ENCODE measurements at regions not wholly inside any gene's neighbourhood (a gene's known extent, or its start where the extent isn't known, plus 50 kb on each side); places are given as distances from the start of the nearest gene placed in this dataset.

DNA sequence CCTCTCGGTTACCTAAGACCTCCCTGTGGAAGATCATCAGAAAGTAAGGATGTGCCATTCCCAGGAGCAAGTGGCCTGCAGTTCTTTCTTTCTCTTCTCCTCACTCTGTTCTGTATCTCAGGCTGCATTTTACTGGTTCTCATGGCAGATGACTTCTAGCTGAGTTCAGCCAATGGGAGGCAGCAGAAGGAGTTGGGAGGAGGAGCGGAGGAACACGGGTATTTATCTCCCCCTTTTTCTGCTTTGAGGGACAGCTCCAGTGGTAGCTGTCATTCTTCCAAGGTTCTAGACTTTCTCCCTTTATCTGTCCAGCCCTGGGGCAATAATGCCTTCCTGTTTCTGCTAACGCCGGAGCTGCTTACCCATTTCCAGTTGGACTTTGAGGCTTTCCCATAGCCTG lies 339.9 kb downstream of the NR2F2 start:
- Histone ChIP-seq H3K9ac (ENCODE audit: low read length in 5 of 5) (no peak overlapping the region), H3K27me3 (ENCODE audit: control insufficient read depth in 5 of 5, insufficient read depth in 4 of 5, low read length in 5 of 5) (no peaks in the 10 kb centered on the region), H3K4me3 (ENCODE audit: low read depth in 1 of 5, low read length in 5 of 5) (no peak overlapping the region), H3K36me3 (ENCODE audit: control insufficient read depth in 5 of 5, insufficient read depth in 5 of 5, low read length in 5 of 5) (no peaks in the 10 kb centered on the region), H3K4me1 (ENCODE audit: control insufficient read depth in 5 of 5, insufficient read depth in 5 of 5, low read length in 5 of 5) (no peaks in the 10 kb centered on the region), H3K9me3 (ENCODE audit: control insufficient read depth in 5 of 5, low read length in 5 of 5) (no peaks in the 10 kb centered on the region), H3K27ac (ENCODE audit: low read depth, low read length) (no peak overlapping the region)

DNA sequence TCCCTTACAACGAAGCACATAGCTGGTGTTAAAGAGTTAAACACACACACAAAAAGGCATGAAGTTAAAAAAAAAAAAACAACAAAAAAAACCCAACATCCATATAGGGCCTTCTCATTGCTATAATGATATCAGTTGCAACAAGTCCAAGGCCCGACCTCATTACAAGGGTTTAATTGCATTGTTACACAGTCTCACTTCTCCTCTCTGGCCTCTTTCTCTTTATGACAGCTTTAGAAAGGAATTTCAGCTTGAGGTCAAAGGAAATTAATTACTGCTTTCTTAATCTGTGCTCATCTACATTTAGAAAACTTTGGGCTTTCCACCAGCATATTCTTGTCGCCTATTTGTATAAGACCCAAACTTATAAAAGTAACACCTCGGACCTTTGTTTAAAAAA lies 342.1 kb downstream of the NR2F2 start:
- Histone ChIP-seq H3K4me3 (ENCODE audit: low read depth in 1 of 5, low read length in 5 of 5) (no peak overlapping the region), H3K27ac (ENCODE audit: low read depth, low read length) (no peak overlapping the region), H3K27me3 (ENCODE audit: control insufficient read depth in 5 of 5, insufficient read depth in 4 of 5, low read length in 5 of 5) (no peaks in the 10 kb centered on the region), H3K9me3 (ENCODE audit: control insufficient read depth in 5 of 5, low read length in 5 of 5) (no peaks in the 10 kb centered on the region), H3K36me3 (ENCODE audit: control insufficient read depth in 5 of 5, insufficient read depth in 5 of 5, low read length in 5 of 5) (no peaks in the 10 kb centered on the region), H3K4me1 (ENCODE audit: control insufficient read depth in 5 of 5, insufficient read depth in 5 of 5, low read length in 5 of 5) (no peaks in the 10 kb centered on the region), H3K9ac (ENCODE audit: low read length in 5 of 5) (no peak overlapping the region)

DNA sequence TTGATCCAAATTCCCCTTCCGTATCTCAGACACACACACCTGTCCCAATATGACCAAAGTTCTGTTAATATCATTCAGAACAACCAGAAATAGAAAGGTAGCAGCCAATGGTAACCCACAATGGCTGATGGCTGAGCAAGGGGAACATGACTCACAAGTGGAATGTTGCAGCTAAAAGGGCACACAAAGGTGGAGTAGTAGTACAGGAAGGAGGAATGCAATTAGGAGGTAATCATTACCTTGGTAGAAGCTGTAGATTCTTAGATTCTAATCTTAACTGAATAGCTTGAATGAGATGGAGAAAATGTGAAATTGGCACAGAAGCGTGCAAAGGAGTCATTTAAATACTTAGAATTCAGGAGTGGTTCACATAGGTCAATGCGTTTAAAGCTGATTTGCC lies 347.9 kb downstream of the NR2F2 start:
- no peaks in the 10 kb centered on the region for H3K27me3 ChIP-seq (ENCODE audit: control insufficient read depth in 5 of 5, insufficient read depth in 4 of 5, low read length in 5 of 5)
- no peaks in the 10 kb centered on the region for H3K4me1 ChIP-seq (ENCODE audit: control insufficient read depth in 5 of 5, insufficient read depth in 5 of 5, low read length in 5 of 5)
- H3K36me3 ChIP-seq (ENCODE audit: control insufficient read depth in 5 of 5, insufficient read depth in 5 of 5, low read length in 5 of 5), result no peaks in the 10 kb centered on the region
- H3K9me3 ChIP-seq (ENCODE audit: control insufficient read depth in 5 of 5, low read length in 5 of 5), result peaks cover 0 to 5% (median 2%) of the 10 kb centered on the region in 5 donors
- H3K4me3 ChIP-seq (ENCODE audit: low read depth in 1 of 5, low read length in 5 of 5), result no peak overlapping the region
- no peak overlapping the region for H3K9ac ChIP-seq (ENCODE audit: low read length in 5 of 5)
- H3K27ac ChIP-seq (ENCODE audit: low read depth, low read length), result no peak overlapping the region

DNA sequence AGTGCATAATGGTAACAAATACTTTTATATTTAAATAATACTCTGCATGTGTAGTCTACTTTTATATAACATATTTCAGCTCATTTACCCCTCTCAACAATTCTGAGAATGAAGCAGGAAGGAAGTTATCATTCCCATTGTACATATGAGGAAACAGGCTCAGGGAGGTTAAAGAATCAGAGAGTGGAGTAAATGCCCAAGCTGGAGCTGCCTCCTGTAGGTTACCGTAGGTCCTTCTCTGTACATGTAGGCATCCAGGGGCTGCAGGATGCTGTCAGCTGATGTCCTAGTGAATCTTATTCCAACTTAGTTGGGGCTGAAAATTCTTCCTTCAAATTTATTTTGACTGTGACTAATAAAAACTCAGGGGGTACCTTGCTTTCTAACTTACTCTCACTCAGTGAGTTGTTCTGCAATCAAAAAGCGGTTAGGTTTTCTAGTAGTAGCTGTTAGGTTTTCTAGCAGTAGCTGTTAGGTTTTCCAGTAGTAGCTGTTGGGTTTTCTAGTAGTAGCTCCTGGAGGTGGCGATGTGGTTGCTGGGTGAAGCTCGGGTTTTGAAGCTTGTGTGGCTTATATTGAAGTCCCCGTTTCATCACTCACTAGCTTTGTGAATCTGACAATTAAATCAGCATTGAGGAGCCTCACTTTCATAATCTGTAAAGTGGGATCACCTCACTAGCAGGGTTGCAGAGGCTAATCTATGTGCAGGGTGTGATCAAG lies 357.0 kb downstream of the NR2F2 start:
- peaks cover 0 to 4% (median 0%) of the 10 kb centered on the region in 5 donors for H3K4me1 ChIP-seq (ENCODE audit: control insufficient read depth in 5 of 5, insufficient read depth in 5 of 5, low read length in 5 of 5)
- no peaks in the 10 kb centered on the region for H3K27me3 ChIP-seq (ENCODE audit: control insufficient read depth in 5 of 5, insufficient read depth in 4 of 5, low read length in 5 of 5)
- no peak overlapping the region for H3K27ac ChIP-seq (ENCODE audit: low read depth, low read length)
- H3K9ac ChIP-seq (ENCODE audit: low read length in 5 of 5), result no peak overlapping the region
- H3K4me3 ChIP-seq (ENCODE audit: low read depth in 1 of 5, low read length in 5 of 5), result no peak overlapping the region
- no peaks in the 10 kb centered on the region for H3K36me3 ChIP-seq (ENCODE audit: control insufficient read depth in 5 of 5, insufficient read depth in 5 of 5, low read length in 5 of 5)
- no peaks in the 10 kb centered on the region for H3K9me3 ChIP-seq (ENCODE audit: control insufficient read depth in 5 of 5, low read length in 5 of 5)

DNA sequence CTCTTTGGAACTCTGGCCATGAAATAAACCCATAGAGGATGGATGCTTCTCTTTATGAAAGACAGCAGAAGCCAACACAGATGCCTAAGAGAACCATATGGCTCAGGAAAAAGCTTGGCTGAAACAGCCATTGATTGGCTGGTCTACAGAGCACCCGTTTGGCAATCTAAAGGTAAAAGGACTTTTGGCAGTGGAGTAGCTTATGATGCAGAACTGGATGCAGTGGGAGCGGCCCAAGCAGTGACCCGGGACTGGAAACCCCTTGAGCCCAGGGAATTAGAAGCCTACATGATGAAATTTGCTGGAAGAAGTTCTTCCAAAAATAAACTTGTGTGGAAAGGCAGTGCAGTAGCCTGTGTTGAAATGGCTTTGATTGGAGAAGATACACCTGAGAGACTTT lies 360.2 kb downstream of the NR2F2 start:
- no peaks in the 10 kb centered on the region for H3K9me3 ChIP-seq (ENCODE audit: control insufficient read depth in 5 of 5, low read length in 5 of 5)
- peaks cover 0 to 4% (median 0%) of the 10 kb centered on the region in 5 donors for H3K4me1 ChIP-seq (ENCODE audit: control insufficient read depth in 5 of 5, insufficient read depth in 5 of 5, low read length in 5 of 5)
- H3K4me3 ChIP-seq (ENCODE audit: low read depth in 1 of 5, low read length in 5 of 5), result no peak overlapping the region
- H3K27me3 ChIP-seq (ENCODE audit: control insufficient read depth in 5 of 5, insufficient read depth in 4 of 5, low read length in 5 of 5), result no peaks in the 10 kb centered on the region
- H3K9ac ChIP-seq (ENCODE audit: low read length in 5 of 5), result no peak overlapping the region
- no peak overlapping the region for H3K27ac ChIP-seq (ENCODE audit: low read depth, low read length)
- H3K36me3 ChIP-seq (ENCODE audit: control insufficient read depth in 5 of 5, insufficient read depth in 5 of 5, low read length in 5 of 5), result no peaks in the 10 kb centered on the region

DNA sequence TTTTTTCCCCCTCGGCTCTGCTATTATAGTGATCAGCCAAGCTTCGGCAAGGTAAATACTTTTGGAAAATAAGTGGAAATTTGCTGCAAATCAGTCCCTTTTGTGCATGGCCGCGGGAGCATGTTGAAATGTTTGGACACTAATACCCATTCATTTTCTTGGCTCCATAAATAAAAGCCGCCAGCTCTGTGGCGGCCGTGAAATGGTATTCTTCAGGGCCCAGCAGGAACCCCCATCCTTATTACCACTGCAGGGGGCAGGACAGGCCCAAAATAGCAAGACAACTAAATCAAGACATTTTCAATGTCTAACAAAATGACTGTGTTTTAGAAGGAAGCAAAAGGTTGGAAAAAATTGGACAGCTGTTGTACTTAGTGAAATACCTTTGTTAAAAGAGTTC lies 362.3 kb downstream of the NR2F2 start:
- Histone ChIP-seq H3K4me3 (ENCODE audit: low read depth in 1 of 5, low read length in 5 of 5) (no peak overlapping the region), H3K27ac (ENCODE audit: low read depth, low read length) (no peak overlapping the region), H3K9me3 (ENCODE audit: control insufficient read depth in 5 of 5, low read length in 5 of 5) (no peaks in the 10 kb centered on the region), H3K36me3 (ENCODE audit: control insufficient read depth in 5 of 5, insufficient read depth in 5 of 5, low read length in 5 of 5) (no peaks in the 10 kb centered on the region), H3K9ac (ENCODE audit: low read length in 5 of 5) (no peak overlapping the region), H3K27me3 (ENCODE audit: control insufficient read depth in 5 of 5, insufficient read depth in 4 of 5, low read length in 5 of 5) (no peaks in the 10 kb centered on the region), H3K4me1 (ENCODE audit: control insufficient read depth in 5 of 5, insufficient read depth in 5 of 5, low read length in 5 of 5) (no peaks in the 10 kb centered on the region)

DNA sequence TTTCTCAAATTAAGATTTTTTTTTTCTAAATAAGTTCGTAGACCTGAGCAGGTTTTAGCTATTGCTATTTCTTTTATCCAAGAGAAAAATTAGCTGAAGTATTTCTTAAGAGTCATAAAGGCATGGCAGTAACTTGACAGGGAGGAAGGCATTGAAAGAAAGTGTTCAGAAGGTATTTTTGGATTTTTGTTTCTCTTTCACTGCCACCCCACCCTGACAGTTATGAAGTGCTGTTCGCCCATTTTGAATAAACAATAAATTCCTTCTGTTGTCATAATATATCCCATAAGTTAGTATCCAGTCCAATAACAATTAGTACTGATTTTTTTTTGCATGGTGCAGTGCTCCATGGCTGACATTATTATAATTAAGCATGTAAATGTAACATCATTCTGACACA lies 363.0 kb downstream of the NR2F2 start:
- H3K4me3 ChIP-seq (ENCODE audit: low read depth in 1 of 5, low read length in 5 of 5), result no peak overlapping the region
- no peak overlapping the region for H3K27ac ChIP-seq (ENCODE audit: low read depth, low read length)

DNA sequence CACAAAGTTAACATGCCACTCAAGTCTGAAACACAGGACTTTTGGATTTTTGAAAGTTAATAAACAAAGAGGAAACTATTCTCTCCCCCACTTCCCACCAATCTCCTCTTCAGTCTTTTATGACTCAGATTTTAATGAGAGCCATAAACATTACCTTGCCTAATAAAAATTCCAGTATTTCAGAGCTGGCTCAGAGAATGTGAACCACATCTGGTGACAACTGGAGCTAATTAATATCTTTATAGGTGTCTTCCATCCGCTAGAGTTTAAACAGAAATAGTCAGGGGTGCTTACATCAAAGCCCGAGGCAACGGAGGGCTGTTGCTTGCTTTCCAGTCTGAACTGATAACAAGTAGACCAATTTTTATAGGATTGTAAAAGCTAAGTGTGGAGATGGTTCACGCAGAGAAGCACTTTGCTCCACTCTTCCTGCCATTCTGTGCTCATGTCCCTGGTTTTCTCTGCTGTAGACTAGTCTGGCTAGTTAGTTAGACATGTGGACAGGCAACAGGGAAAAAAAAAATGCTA lies 363.6 kb downstream of the NR2F2 start:
- Histone ChIP-seq H3K4me1 (ENCODE audit: control insufficient read depth in 5 of 5, insufficient read depth in 5 of 5, low read length in 5 of 5) (no peaks in the 10 kb centered on the region), H3K36me3 (ENCODE audit: control insufficient read depth in 5 of 5, insufficient read depth in 5 of 5, low read length in 5 of 5) (no peaks in the 10 kb centered on the region), H3K9me3 (ENCODE audit: control insufficient read depth in 5 of 5, low read length in 5 of 5) (no peaks in the 10 kb centered on the region), H3K4me3 (ENCODE audit: low read depth in 1 of 5, low read length in 5 of 5) (no peak overlapping the region), H3K27ac (ENCODE audit: low read depth, low read length) (no peak overlapping the region), H3K9ac (ENCODE audit: low read length in 5 of 5) (no peak overlapping the region), H3K27me3 (ENCODE audit: control insufficient read depth in 5 of 5, insufficient read depth in 4 of 5, low read length in 5 of 5) (no peaks in the 10 kb centered on the region)

More for the DNA sequence above, 363.0 kb downstream of the NR2F2 start:
- Histone ChIP-seq H3K9ac (ENCODE audit: low read length in 5 of 5) (no peak overlapping the region), H3K36me3 (ENCODE audit: control insufficient read depth in 5 of 5, insufficient read depth in 5 of 5, low read length in 5 of 5) (no peaks in the 10 kb centered on the region), H3K4me1 (ENCODE audit: control insufficient read depth in 5 of 5, insufficient read depth in 5 of 5, low read length in 5 of 5) (no peaks in the 10 kb centered on the region), H3K27me3 (ENCODE audit: control insufficient read depth in 5 of 5, insufficient read depth in 4 of 5, low read length in 5 of 5) (no peaks in the 10 kb centered on the region), H3K9me3 (ENCODE audit: control insufficient read depth in 5 of 5, low read length in 5 of 5) (no peaks in the 10 kb centered on the region)

DNA sequence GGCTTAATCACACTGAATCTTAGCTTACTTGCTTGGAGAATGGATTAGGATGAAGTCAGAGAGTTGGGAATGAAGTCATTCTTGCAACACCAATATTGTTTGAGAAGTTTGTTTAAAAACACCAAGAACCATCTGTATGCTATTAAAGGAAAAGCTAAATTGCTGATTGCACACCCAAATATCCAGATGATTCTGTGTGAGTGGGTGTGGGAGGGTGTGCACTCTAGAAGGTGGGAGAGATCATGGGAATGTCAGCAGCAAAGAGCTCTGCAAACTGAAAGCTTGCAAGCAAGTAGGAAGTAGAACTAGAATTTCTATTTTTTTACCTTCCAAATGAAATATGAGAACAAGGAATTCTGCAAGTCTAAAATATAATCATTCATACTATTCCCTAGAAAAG lies 364.9 kb downstream of the NR2F2 start:
- Histone ChIP-seq H3K27ac (ENCODE audit: low read depth, low read length) (no peak overlapping the region), H3K9me3 (ENCODE audit: control insufficient read depth in 5 of 5, low read length in 5 of 5) (no peaks in the 10 kb centered on the region), H3K9ac (ENCODE audit: low read length in 5 of 5) (no peak overlapping the region), H3K36me3 (ENCODE audit: control insufficient read depth in 5 of 5, insufficient read depth in 5 of 5, low read length in 5 of 5) (no peaks in the 10 kb centered on the region), H3K4me1 (ENCODE audit: control insufficient read depth in 5 of 5, insufficient read depth in 5 of 5, low read length in 5 of 5) (no peaks in the 10 kb centered on the region), H3K4me3 (ENCODE audit: low read depth in 1 of 5, low read length in 5 of 5) (no peak overlapping the region), H3K27me3 (ENCODE audit: control insufficient read depth in 5 of 5, insufficient read depth in 4 of 5, low read length in 5 of 5) (no peaks in the 10 kb centered on the region)

DNA sequence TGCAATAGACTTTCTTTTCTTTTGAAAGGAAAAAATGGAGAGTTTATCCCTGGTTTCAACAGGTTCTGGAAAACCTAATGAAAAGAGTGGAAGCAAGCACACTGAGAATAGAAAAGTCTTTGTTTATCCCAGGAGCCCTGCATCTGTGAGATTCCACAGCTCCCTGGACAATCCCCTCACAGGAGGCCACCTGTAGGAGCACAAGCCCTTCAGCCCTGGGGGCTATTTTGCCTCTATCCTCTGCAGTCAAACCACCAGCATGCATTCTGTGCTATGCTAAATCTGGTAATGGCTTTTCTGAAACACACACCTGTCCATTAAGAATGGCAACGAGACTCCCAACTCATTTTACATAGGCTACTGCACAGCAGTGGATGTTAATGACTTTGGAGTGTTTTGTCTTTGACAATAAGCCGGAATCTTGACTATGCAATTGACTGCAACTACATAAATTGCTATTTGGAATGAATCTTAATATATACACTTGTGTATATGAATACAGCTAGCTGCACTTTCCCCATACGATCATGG lies 369.4 kb downstream of the NR2F2 start:
- H3K4me3 ChIP-seq (ENCODE audit: low read depth in 1 of 5, low read length in 5 of 5), result no peak overlapping the region
- H3K27ac ChIP-seq (ENCODE audit: low read depth, low read length), result no peak overlapping the region
- H3K9ac ChIP-seq (ENCODE audit: low read length in 5 of 5), result no peak overlapping the region
- no peaks in the 10 kb centered on the region for H3K27me3 ChIP-seq (ENCODE audit: control insufficient read depth in 5 of 5, insufficient read depth in 4 of 5, low read length in 5 of 5)
- no peaks in the 10 kb centered on the region for H3K36me3 ChIP-seq (ENCODE audit: control insufficient read depth in 5 of 5, insufficient read depth in 5 of 5, low read length in 5 of 5)
- no peaks in the 10 kb centered on the region for H3K9me3 ChIP-seq (ENCODE audit: control insufficient read depth in 5 of 5, low read length in 5 of 5)
- H3K4me1 ChIP-seq (ENCODE audit: control insufficient read depth in 5 of 5, insufficient read depth in 5 of 5, low read length in 5 of 5), result no peaks in the 10 kb centered on the region
